GM12878 (cell line): ENCODE measurements at regions not wholly inside any gene's neighbourhood (a gene's known extent, or its start where the extent isn't known, plus 50 kb on each side); places are given as distances from the start of the nearest gene placed in this dataset.

Experiments
- ATAC-seq: fragments of 200-7000 bp; cut with Tn5 transposase; 3 replicates; pipeline ENCODE4 v1.9.1; 2020; ENCODE audit warnings: mild to moderate bottlenecking, moderate library complexity
- BruUV-seq: library from RNA; stranded (reverse); fragments of 400-500 nt; replicated peaks from 2 replicates; lab custom pipeline; 2021; lab: Mats Ljungman, UMichigan
- CTCF ChIA-PET: fragments of 300-600 bp; sonication (Branson Sonifier 250); formaldehyde crosslinking; extraction: SDS; loops from one replicate; lab custom pipeline; 2021; ENCODE audit warnings: inconsistent platforms; lab: Yijun Ruan, JAX
- POLR2A ChIA-PET: fragments of 350-600 bp; formaldehyde crosslinking; extraction: SDS; loops from one replicate; lab custom pipeline; 2021; ENCODE audit warnings: inconsistent platforms; lab: Charles Lee
- RAD21 ChIA-PET: fragments of 300-600 bp; sonication (Branson Sonifier 250); formaldehyde crosslinking; loops from one replicate; lab custom pipeline; 2023; ENCODE audit warnings: antibody characterized with exemption; ENCODE audit not compliant: unreplicated experiment; lab: Charles Lee
- SMC1A ChIA-PET: fragments of 300-600 bp; sonication (Branson Sonifier 250); formaldehyde crosslinking; loops from one replicate; lab custom pipeline; 2023; ENCODE audit not compliant: unreplicated experiment, uncharacterized antibody; lab: Charles Lee
- DNase-seq: peaks from one replicate; pipeline ENCODE4 v3.0.0-alpha.2; 2011; ENCODE audit warnings: low read depth, low spot score
- FAIRE-seq: peaks from 3 replicates; lab custom pipeline; 2011; peaks lifted over from hg19 to GRCh38; lab: Jason Lieb, UNC
- H2AFZ ChIP-seq: 2 replicates; pipeline ENCODE4 v1.6.0; 2011; ENCODE audit warnings: low read depth, low read length, control low read depth; ENCODE audit not compliant: control insufficient read depth
- H3K27ac ChIP-seq: 2 replicates; pipeline ENCODE4 v1.5.1; 2011; ENCODE audit warnings: control low read depth; ENCODE audit not compliant: control insufficient read depth, insufficient read depth
- H3K27me3 ChIP-seq, 2 experiments: replicated peaks in 1 of 2; 2 replicates each; pipeline versions ENCODE4 v1.6.0 to v1.6.1; 2011; ENCODE audit warnings: low read length in 1 of 2; ENCODE audit not compliant: control insufficient read depth in 2 of 2, insufficient read depth in 2 of 2
- H3K36me3 ChIP-seq, 2 experiments: 2 replicates each; pipeline ENCODE4 v1.5.1; 2011; ENCODE audit warnings: low read length in 1 of 2; ENCODE audit not compliant: control insufficient read depth in 2 of 2, insufficient read depth in 2 of 2
- H3K4me1 ChIP-seq: 2 replicates; pipeline ENCODE4 v1.6.1; 2011; ENCODE audit warnings: mild to moderate bottlenecking, low read length, moderate library complexity, mixed read lengths; ENCODE audit not compliant: control insufficient read depth, insufficient read depth
- H3K4me2 ChIP-seq: 2 replicates; pipeline ENCODE4 v1.6.0; 2011; ENCODE audit warnings: control low read depth; ENCODE audit not compliant: control insufficient read depth, insufficient read depth
- H3K4me3 ChIP-seq: fragments of 200-600 bp; sonication (generic); 2 replicates; pipeline ENCODE4 v1.5.1; 2016
- H3K79me2 ChIP-seq: 2 replicates; pipeline ENCODE4 v1.6.0; 2011; ENCODE audit warnings: low read length; ENCODE audit not compliant: control insufficient read depth, insufficient read depth
- H3K9ac ChIP-seq: 2 replicates; pipeline ENCODE4 v1.8.0; 2011; ENCODE audit warnings: low read length, control low read depth, mixed read lengths; ENCODE audit not compliant: control insufficient read depth, insufficient read depth
- H3K9me3 ChIP-seq: replicated peaks from 3 replicates; pipeline ENCODE4 v1.5.1; 2011; ENCODE audit warnings: mild to moderate bottlenecking, low read length; ENCODE audit not compliant: control insufficient read depth, insufficient read depth
- H4K20me1 ChIP-seq: 2 replicates; pipeline ENCODE4 v1.6.0; 2011; ENCODE audit not compliant: control insufficient read depth, insufficient read depth
- E2F8 ChIP-seq: fragments of 450-650 bp; IDR thresholded peaks from 2 replicates; pipeline ENCODE4 v1.6.1; 2018; ENCODE audit warnings: mild to moderate bottlenecking, low read depth, moderate library complexity; ENCODE audit not compliant: partially characterized antibody
- IKZF1 ChIP-seq: fragments of 450-650 bp; conservative IDR thresholded peaks from 2 replicates; pipeline ENCODE4 v1.6.1; 2017; ENCODE audit warnings: antibody characterized with exemption, mild to moderate bottlenecking
- NR2C2 ChIP-seq: IDR thresholded peaks from 2 replicates; pipeline ENCODE4 v1.6.1; 2011; ENCODE audit warnings: borderline replicate concordance, low read depth; ENCODE audit not compliant: control insufficient read depth, insufficient read length
- RB1 ChIP-seq: fragments of 450-650 bp; formaldehyde crosslinking; IDR thresholded peaks from 2 replicates; pipeline ENCODE4 v1.6.1; 2017; ENCODE audit warnings: mild to moderate bottlenecking, borderline replicate concordance
- STAT3 ChIP-seq: IDR thresholded peaks from 2 replicates; pipeline ENCODE4 v1.6.1; 2011; ENCODE audit warnings: low read depth, low read length, improper control_type of control experiment
- TBL1XR1 ChIP-seq: IDR thresholded peaks from 2 replicates; pipeline ENCODE4 v1.6.1; 2012; ENCODE audit warnings: low read depth, low read length, improper control_type of control experiment
- TCF7 ChIP-seq: IDR thresholded peaks from 2 replicates; pipeline ENCODE4 v1.6.1; 2014; ENCODE audit warnings: antibody characterized with exemption, borderline replicate concordance
- ZNF207 ChIP-seq: fragments of 450-650 bp; IDR thresholded peaks from 2 replicates; pipeline ENCODE4 v1.6.1; 2014; ENCODE audit warnings: antibody characterized with exemption, mild to moderate bottlenecking, borderline replicate concordance
- ZSCAN29 ChIP-seq: fragments of 450-650 bp; IDR thresholded peaks from 2 replicates; pipeline ENCODE4 v1.6.1; 2017; ENCODE audit warnings: mild to moderate bottlenecking, moderate library complexity
- WGBS: methylation state at CpG from one replicate; pipeline ENCODE4 v1.1.6; 2016; ENCODE audit warnings: low lambda C conversion rate; ENCODE audit not compliant: insufficient replicate concordance, insufficient coverage; ENCODE audit errors: missing lambda C conversion rate; 5-methylcytosine and 5-hydroxymethylcytosine counted together
- in situ Hi-C: fragments of 300-500 bp; cut with MboI; formaldehyde crosslinking; loops from 9 replicates; pipeline ENCODE4 v1.14.3; 2018; ENCODE audit warnings: mixed read lengths
- intact Hi-C: fragments of 100-400 bp; cut with micrococcal nuclease; formaldehyde crosslinking; loops from one replicate; pipeline ENCODE4 v1.14.2; 2022; ENCODE audit not compliant: unreplicated experiment
- TF ChIP-seq, protein P1 (sequence below): fragments of 150-350 bp; IDR thresholded peaks from 2 replicates; pipeline ENCODE4 v1.6.1; 2016; ENCODE audit warnings: low read depth, low read length

- TF ChIP-seq E2F8 (no peak), RB1 (no peak)
Measured at GRCh38 chr3:40782111-40782721, 257.5 kb downstream of the ZNF621 start (continued).

- H3K79me2 ChIP-seq: no peaks in the 10 kb centered on the region
- intact Hi-C loops: no loop called here
- ChIA-PET RAD21 (no interaction called here), CTCF (no interaction called here), SMC1A (interaction anchor here (0.7 kb wide), 1 partner anchor 498 kb away, joined by 4 read pairs; no protein-coding TSS in a partner anchor), POLR2A (no interaction called here)
- in situ Hi-C loops: no loop called here
- no peaks in the 10 kb centered on the region for H3K36me3 ChIP-seq
- H3K9me3 ChIP-seq: no peaks in the 10 kb centered on the region
- TF ChIP-seq ZNF207 (no peak), NR2C2 (no peak), TCF7 (no peak), ZSCAN29 (no peak), STAT3 (no peak), IKZF1 (no peak), TBL1XR1 (no peak)
- TF ChIP-seq, protein P1, sequence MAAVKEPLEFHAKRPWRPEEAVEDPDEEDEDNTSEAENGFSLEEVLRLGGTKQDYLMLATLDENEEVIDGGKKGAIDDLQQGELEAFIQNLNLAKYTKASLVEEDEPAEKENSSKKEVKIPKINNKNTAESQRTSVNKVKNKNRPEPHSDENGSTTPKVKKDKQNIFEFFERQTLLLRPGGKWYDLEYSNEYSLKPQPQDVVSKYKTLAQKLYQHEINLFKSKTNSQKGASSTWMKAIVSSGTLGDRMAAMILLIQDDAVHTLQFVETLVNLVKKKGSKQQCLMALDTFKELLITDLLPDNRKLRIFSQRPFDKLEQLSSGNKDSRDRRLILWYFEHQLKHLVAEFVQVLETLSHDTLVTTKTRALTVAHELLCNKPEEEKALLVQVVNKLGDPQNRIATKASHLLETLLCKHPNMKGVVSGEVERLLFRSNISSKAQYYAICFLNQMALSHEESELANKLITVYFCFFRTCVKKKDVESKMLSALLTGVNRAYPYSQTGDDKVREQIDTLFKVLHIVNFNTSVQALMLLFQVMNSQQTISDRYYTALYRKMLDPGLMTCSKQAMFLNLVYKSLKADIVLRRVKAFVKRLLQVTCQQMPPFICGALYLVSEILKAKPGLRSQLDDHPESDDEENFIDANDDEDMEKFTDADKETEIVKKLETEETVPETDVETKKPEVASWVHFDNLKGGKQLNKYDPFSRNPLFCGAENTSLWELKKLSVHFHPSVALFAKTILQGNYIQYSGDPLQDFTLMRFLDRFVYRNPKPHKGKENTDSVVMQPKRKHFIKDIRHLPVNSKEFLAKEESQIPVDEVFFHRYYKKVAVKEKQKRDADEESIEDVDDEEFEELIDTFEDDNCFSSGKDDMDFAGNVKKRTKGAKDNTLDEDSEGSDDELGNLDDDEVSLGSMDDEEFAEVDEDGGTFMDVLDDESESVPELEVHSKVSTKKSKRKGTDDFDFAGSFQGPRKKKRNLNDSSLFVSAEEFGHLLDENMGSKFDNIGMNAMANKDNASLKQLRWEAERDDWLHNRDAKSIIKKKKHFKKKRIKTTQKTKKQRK: no peak
- H2AFZ ChIP-seq: no peak overlapping the region
- no peaks in the 10 kb centered on the region for H3K27me3 ChIP-seq
- H3K27ac ChIP-seq: no peak overlapping the region
- no TSS peak for BruUV-seq
- no peaks in the 10 kb centered on the region for H3K4me1 ChIP-seq
- H4K20me1 ChIP-seq: no peaks in the 10 kb centered on the region
- no peak overlapping the region for H3K9ac ChIP-seq
- no peak overlapping the region for H3K4me2 ChIP-seq
- DNase-seq (no peak), ATAC-seq (no peak), FAIRE-seq (no peak)
- WGBS: 42% methylated on average over 2 of the region's 2 CpGs
- H3K4me3 ChIP-seq: no peak overlapping the region
Measured at GRCh38 chr3:40790746-40791145, 266.0 kb downstream of the ZNF621 start.
